Right lobe of liver (tissue), 6 donors: ENCODE measurements at regions not wholly inside any gene's neighbourhood (a gene's known extent, or its start where the extent isn't known, plus 50 kb on each side); places are given as distances from the start of the nearest gene placed in this dataset.
"Not testable (repeated sequence)": the region's sequence is repeated elsewhere in the genome, so short reads cannot be mapped to it uniquely, and the experiment has no call there.

Experiments used
- ATAC-seq, 4 donors: fragments of 200-7000 bp; cut with Tn5 transposase; one replicate each; pipeline ENCODE4 v1.9.1; 2020; ENCODE audit warnings: mild to moderate bottlenecking in 4 of 4, moderate library complexity in 4 of 4
- DNase-seq, 3 donors: peaks; one replicate each; pipeline ENCODE4 v3.0.0-alpha.2; 2020
- H3K27ac ChIP-seq, 3 donors: fragments of 200-600 bp; one replicate each; pipeline ENCODE4 v1.8.0; 2022
- H3K27me3 ChIP-seq, 2 donors: fragments of 200-600 bp; one replicate each; pipeline ENCODE4 v1.8.0; 2022
- H3K36me3 ChIP-seq, 4 donors: fragments of 200-600 bp; sonication (generic) in 1 of 4; one replicate each; pipeline versions ENCODE4 v1.5.1 to v1.8.0; 2017 to 2022; ENCODE audit warnings: control low read depth in 1 of 4
- H3K4me1 ChIP-seq, 4 donors: fragments of 200-600 bp; sonication (generic) in 1 of 4; one replicate each; pipeline versions ENCODE4 v1.5.1 to v1.8.0; 2017 to 2022; ENCODE audit warnings: control low read depth in 1 of 4
- H3K4me3 ChIP-seq, 3 donors: fragments of 200-600 bp; one replicate each; pipeline ENCODE4 v1.8.0; 2022
- H3K9me3 ChIP-seq, 4 donors: fragments of 200-600 bp; sonication (generic) in 1 of 4; one replicate each; pipeline versions ENCODE4 v1.5.1 to v1.8.0; 2017 to 2022; ENCODE audit warnings: control low read depth in 1 of 4
- CTCF ChIP-seq, 4 donors: fragments of 200-600 bp in 3 of 4; fragments of 450-650 bp in 1 of 4; IDR thresholded peaks; one replicate each; pipeline versions ENCODE4 v1.5.1 to v1.8.0; 2016 to 2022; ENCODE audit warnings: antibody characterized with exemption in 4 of 4, mild to moderate bottlenecking in 2 of 4
- POLR2A ChIP-seq: fragments of 450-650 bp; IDR thresholded peaks from one replicate; pipeline ENCODE4 v1.6.1; 2017; ENCODE audit warnings: antibody characterized with exemption, mild to moderate bottlenecking
- WGBS: methylation state at CpG from one replicate; pipeline ENCODE4 v1.1.6; 2018; ENCODE audit warnings: low coverage, low lambda C conversion rate; ENCODE audit not compliant: insufficient coverage; ENCODE audit errors: missing lambda C conversion rate; 5-methylcytosine and 5-hydroxymethylcytosine counted together
- intact Hi-C, 2 donors: fragments of 100-400 bp; cut with DNase I; formaldehyde crosslinking; loops; one replicate each; pipeline versions ENCODE4 v1.11.2 to v1.14.1; 2022
- donor health status: DM: no; HTN: yes; CAD: no.
- donor health status: DM: no; HTN: no; CAD: no.
- donor health status: DM: no; HTN: no; CAD: no.
- donor health status: DM: no; HTN: yes; CAD: no.
- donor health status: DM: no; HTN: yes; CAD: no.

GRCh38 chr11:101835506-101836063, 79.2 kb upstream of the CEP126 start:
- intact Hi-C loops, result no loop called here
- TF ChIP-seq POLR2A, result no peak
- no peaks in the 10 kb centered on the region for H3K36me3 ChIP-seq
- DNase-seq, result no peak
- no peaks in the 10 kb centered on the region for H3K27me3 ChIP-seq
- no peaks in the 10 kb centered on the region for H3K9me3 ChIP-seq
- H3K4me3 ChIP-seq, result no peak overlapping the region
- no peak for ATAC-seq
- WGBS, result 53% methylated on average over 3 of the region's 3 CpGs
- no peak overlapping the region for H3K27ac ChIP-seq
- H3K4me1 ChIP-seq, result no peaks in the 10 kb centered on the region

- H3K4me3 ChIP-seq, ATAC-seq, H3K4me1 ChIP-seq, H3K27me3 ChIP-seq, H3K27ac ChIP-seq, H3K36me3 ChIP-seq, H3K9me3 ChIP-seq, intact Hi-C loops, DNase-seq: not testable (repeated sequence)
- WGBS, result 45% methylated on average over 1 of the region's 1 CpG
These were observed 84.3 kb upstream of the CEP126 start for GRCh38 chr11:101830475-101830874.

GRCh38 chr11:101825531-101825930, 89.3 kb upstream of the CEP126 start:
- TF ChIP-seq CTCF (IDR thresholded peaks at IDR 0.05) (no peak), POLR2A (no peak)
- intact Hi-C loops, result no loop called here
- DNase-seq (no peak), ATAC-seq (no peak)
- Histone ChIP-seq H3K4me3 (no peak overlapping the region), H3K27ac (no peak overlapping the region), H3K27me3 (no peaks in the 10 kb centered on the region), H3K9me3 (no peaks in the 10 kb centered on the region), H3K4me1 (no peaks in the 10 kb centered on the region), H3K36me3 (no peaks in the 10 kb centered on the region)
- 39% methylated on average over 4 of the region's 4 CpGs for WGBS

GRCh38 chr11:101817581-101817980, 97.2 kb upstream of the CEP126 start:
- Histone ChIP-seq H3K27me3 (no peaks in the 10 kb centered on the region), H3K27ac (no peak overlapping the region), H3K4me1 (no peaks in the 10 kb centered on the region), H3K36me3 (no peaks in the 10 kb centered on the region), H3K9me3 (no peaks in the 10 kb centered on the region), H3K4me3 (no peak overlapping the region)
- intact Hi-C loops, result no loop called here
- WGBS, result 92% methylated on average over 1 of the region's 1 CpG
- no peak for ATAC-seq
- DNase-seq, result no peak
- TF ChIP-seq CTCF (IDR thresholded peaks at IDR 0.05) (no peak), POLR2A (no peak)

GRCh38 chr11:101816613-101817012, 98.2 kb upstream of the CEP126 start:
- H3K4me3 ChIP-seq, result no peak overlapping the region
- H3K27ac ChIP-seq, result no peak overlapping the region
- H3K27me3 ChIP-seq, result no peaks in the 10 kb centered on the region
- H3K36me3 ChIP-seq, result no peaks in the 10 kb centered on the region
- TF ChIP-seq CTCF (IDR thresholded peaks at IDR 0.05) (no peak), POLR2A (no peak)
- intact Hi-C loops, result no loop called here
- no peaks in the 10 kb centered on the region for H3K9me3 ChIP-seq
- H3K4me1 ChIP-seq, result no peaks in the 10 kb centered on the region
- ATAC-seq (no peak), DNase-seq (no peak)

- TF ChIP-seq CTCF (IDR thresholded peaks at IDR 0.05), result no peak
- no peak for TF ChIP-seq POLR2A
- no peaks in the 10 kb centered on the region for H3K36me3 ChIP-seq
- 38% methylated on average over 2 of the region's 2 CpGs for WGBS
- ATAC-seq (no peak), DNase-seq (no peak)
- intact Hi-C loops, result no loop called here
- H3K9me3 ChIP-seq, result no peaks in the 10 kb centered on the region
- H3K27me3 ChIP-seq, result no peaks in the 10 kb centered on the region
- H3K27ac ChIP-seq, result no peak overlapping the region
- H3K4me3 ChIP-seq, result no peak overlapping the region
- no peaks in the 10 kb centered on the region for H3K4me1 ChIP-seq
These were observed 102.3 kb upstream of the CEP126 start for GRCh38 chr11:101812546-101812945.
